Testis (tissue), 2 donors: ENCODE measurements at regions not wholly inside any gene's neighbourhood (a gene's known extent, or its start where the extent isn't known, plus 50 kb on each side); places are given as distances from the start of the nearest gene placed in this dataset.

Experiments
- POLR2A ChIP-seq: fragments of 450-650 bp; IDR thresholded peaks from one replicate; pipeline ENCODE4 v1.6.1; 2017; ENCODE audit warnings: antibody characterized with exemption, mild to moderate bottlenecking, moderate library complexity
- TF ChIP-seq, protein P1 (sequence below), 3 experiments: fragments of 450-650 bp in 2 of 3; fragments of 200-600 bp in 1 of 3; sonication (generic) in 1 of 3; IDR thresholded peaks; one replicate each; pipeline ENCODE4 v1.5.1; 2016 to 2019; ENCODE audit warnings: antibody characterized with exemption in 3 of 3, mild to moderate bottlenecking in 2 of 3, moderate library complexity in 1 of 3

DNA sequence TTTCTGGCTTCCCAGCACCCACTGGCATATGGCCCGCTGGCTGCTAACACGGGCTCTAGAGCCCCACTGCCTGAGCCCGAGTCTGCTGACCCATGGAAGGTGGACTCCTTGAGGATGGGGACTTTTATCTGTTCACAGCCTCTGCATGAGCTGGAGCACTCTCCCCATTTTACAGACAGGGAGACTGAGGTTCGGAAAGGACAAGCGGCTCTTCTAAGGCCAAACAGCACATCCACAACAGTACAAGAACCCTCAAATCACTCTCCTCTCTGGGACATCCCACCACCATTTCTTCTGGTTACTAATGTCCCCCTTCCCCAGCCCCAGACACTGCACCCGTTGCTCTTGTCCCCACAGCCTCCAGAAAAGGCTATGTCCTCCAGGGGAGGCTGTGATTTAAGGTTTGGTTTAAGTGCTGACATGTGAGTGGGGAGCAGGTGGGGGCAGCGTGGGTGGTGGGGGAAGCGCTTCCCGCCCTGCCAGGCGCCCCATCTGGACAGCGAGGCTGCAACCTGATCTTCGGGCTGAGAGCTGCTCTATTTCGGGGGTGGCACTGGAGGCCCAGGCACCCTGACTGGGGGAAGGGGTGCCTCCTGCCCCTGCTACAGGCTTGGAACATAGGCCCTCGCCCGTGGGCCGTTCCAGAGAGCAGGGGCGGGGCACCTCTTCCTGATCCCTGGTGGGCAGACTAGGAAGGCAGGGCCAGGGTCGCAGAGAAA, 104.8 kb upstream of the WNT4 start:
- no peak for TF ChIP-seq POLR2A
- TF ChIP-seq, protein P1, sequence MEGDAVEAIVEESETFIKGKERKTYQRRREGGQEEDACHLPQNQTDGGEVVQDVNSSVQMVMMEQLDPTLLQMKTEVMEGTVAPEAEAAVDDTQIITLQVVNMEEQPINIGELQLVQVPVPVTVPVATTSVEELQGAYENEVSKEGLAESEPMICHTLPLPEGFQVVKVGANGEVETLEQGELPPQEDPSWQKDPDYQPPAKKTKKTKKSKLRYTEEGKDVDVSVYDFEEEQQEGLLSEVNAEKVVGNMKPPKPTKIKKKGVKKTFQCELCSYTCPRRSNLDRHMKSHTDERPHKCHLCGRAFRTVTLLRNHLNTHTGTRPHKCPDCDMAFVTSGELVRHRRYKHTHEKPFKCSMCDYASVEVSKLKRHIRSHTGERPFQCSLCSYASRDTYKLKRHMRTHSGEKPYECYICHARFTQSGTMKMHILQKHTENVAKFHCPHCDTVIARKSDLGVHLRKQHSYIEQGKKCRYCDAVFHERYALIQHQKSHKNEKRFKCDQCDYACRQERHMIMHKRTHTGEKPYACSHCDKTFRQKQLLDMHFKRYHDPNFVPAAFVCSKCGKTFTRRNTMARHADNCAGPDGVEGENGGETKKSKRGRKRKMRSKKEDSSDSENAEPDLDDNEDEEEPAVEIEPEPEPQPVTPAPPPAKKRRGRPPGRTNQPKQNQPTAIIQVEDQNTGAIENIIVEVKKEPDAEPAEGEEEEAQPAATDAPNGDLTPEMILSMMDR (IDR thresholded peaks at IDR 0.05) = no peak
